ENCODE measurements at regions not wholly inside any gene's neighbourhood (a gene's known extent, or its start where the extent isn't known, plus 50 kb on each side); places are given as distances from the start of the nearest gene placed in this dataset.

GRCh38 chr1:201692555-201693394 is 136.2 kb upstream of the IPO9 start:
- no peaks in the 10 kb centered on the region for H3K9me3 Mint-ChIP-seq
- H3K36me3 Mint-ChIP-seq (ENCODE audit: low read depth) = no peaks in the 10 kb centered on the region
- no peak for TF ChIP-seq CTCF (IDR thresholded peaks at IDR 0.05)
- H3K27me3 Mint-ChIP-seq (ENCODE audit: low read depth, poor library complexity) = peaks cover 5% of the 10 kb centered on the region
- H3K4me3 Mint-ChIP-seq = no peak overlapping the region
- no peak for DNase-seq
- no peaks in the 10 kb centered on the region for H3K4me1 Mint-ChIP-seq
- H3K27ac Mint-ChIP-seq = no peak overlapping the region

GRCh38 chr1:201693890-201694607 is 134.9 kb upstream of the IPO9 start:
- H3K9me3 Mint-ChIP-seq = no peaks in the 10 kb centered on the region
- peaks cover 6% of the 10 kb centered on the region for H3K27me3 Mint-ChIP-seq (ENCODE audit: low read depth, poor library complexity)
- H3K36me3 Mint-ChIP-seq (ENCODE audit: low read depth) = no peaks in the 10 kb centered on the region
- peak overlapping the region; percentile 59 for H3K4me3 Mint-ChIP-seq
- H3K4me1 Mint-ChIP-seq = peaks cover 5% of the 10 kb centered on the region
- TF ChIP-seq CTCF (IDR thresholded peaks at IDR 0.05) = no peak
- DNase-seq = peak; percentile 71
- H3K27ac Mint-ChIP-seq = peak overlapping the region; percentile 86

- Mint-ChIP-seq H3K4me3 (peak overlapping the region; percentile 59), H3K9me3 (no peaks in the 10 kb centered on the region), H3K36me3 (ENCODE audit: low read depth) (no peaks in the 10 kb centered on the region), H3K27ac (no peak overlapping the region), H3K27me3 (ENCODE audit: low read depth, poor library complexity) (peaks cover 6% of the 10 kb centered on the region), H3K4me1 (peaks cover 5% of the 10 kb centered on the region)
- no peak for TF ChIP-seq CTCF (IDR thresholded peaks at IDR 0.05)
- DNase-seq = no peak
Measured at GRCh38 chr1:201694608-201695335, 134.2 kb upstream of the IPO9 start.

GRCh38 chr1:201695607-201696006 is 133.3 kb upstream of the IPO9 start:
- peak overlapping the region; percentile 70 for H3K27ac Mint-ChIP-seq

GRCh38 chr1:201696217-201696761 is 132.7 kb upstream of the IPO9 start:
- no peak for DNase-seq
- no peak for TF ChIP-seq CTCF (IDR thresholded peaks at IDR 0.05)
- Mint-ChIP-seq H3K36me3 (ENCODE audit: low read depth) (no peaks in the 10 kb centered on the region), H3K9me3 (peaks cover 7% of the 10 kb centered on the region), H3K4me3 (no peak overlapping the region), H3K4me1 (peaks cover 5% of the 10 kb centered on the region), H3K27ac (no peak overlapping the region), H3K27me3 (ENCODE audit: low read depth, poor library complexity) (peaks cover 6% of the 10 kb centered on the region)

More at GRCh38 chr1:201695607-201696006, 133.3 kb upstream of the IPO9 start:
- TF ChIP-seq CTCF (IDR thresholded peaks at IDR 0.05) = no peak
- Mint-ChIP-seq H3K36me3 (ENCODE audit: low read depth) (no peaks in the 10 kb centered on the region), H3K9me3 (peaks cover 6% of the 10 kb centered on the region), H3K4me1 (peaks cover 5% of the 10 kb centered on the region), H3K4me3 (no peak overlapping the region), H3K27me3 (ENCODE audit: low read depth, poor library complexity) (peaks cover 6% of the 10 kb centered on the region)
- DNase-seq = no peak

All from nephron progenitor cell (in vitro differentiated cells).